ENCODE measurements at regions not wholly inside any gene's neighbourhood (a gene's known extent, or its start where the extent isn't known, plus 50 kb on each side); places are given as distances from the start of the nearest gene placed in this dataset.

- peak; percentile 9 for DNase-seq
These were observed 362.6 kb downstream of the EPM2A start for GRCh38 chr6:145372671-145373151.

GRCh38 chr6:145373826-145374225 lies 361.5 kb downstream of the EPM2A start:
- no peak for DNase-seq

GRCh38 chr6:145374570-145374969 lies 360.8 kb downstream of the EPM2A start:
- no peak for DNase-seq

GRCh38 chr6:145375502-145375901 lies 359.8 kb downstream of the EPM2A start:
- DNase-seq = peak; percentile 6

GRCh38 chr6:145380186-145380585 lies 355.1 kb downstream of the EPM2A start:
- peak; percentile 6 for DNase-seq

- no peak for DNase-seq
These were observed 353.4 kb downstream of the EPM2A start for GRCh38 chr6:145381941-145382340.

GRCh38 chr6:145383428-145383827 lies 351.9 kb downstream of the EPM2A start:
- no peak for DNase-seq

- DNase-seq = no peak
These were observed 350.8 kb downstream of the EPM2A start for GRCh38 chr6:145384503-145384902.

- DNase-seq = no peak
These were observed 338.8 kb downstream of the EPM2A start for GRCh38 chr6:145396499-145396898.

GRCh38 chr6:145400508-145400907 lies 334.8 kb downstream of the EPM2A start:
- DNase-seq = no peak

GRCh38 chr6:145405006-145405551 lies 330.2 kb downstream of the EPM2A start:
- DNase-seq = no peak

GRCh38 chr6:145406783-145407182 lies 328.5 kb downstream of the EPM2A start:
- DNase-seq = no peak

- DNase-seq = no peak
These were observed 319.7 kb downstream of the EPM2A start for GRCh38 chr6:145415616-145416015.

GRCh38 chr6:145420599-145420998 lies 314.7 kb downstream of the EPM2A start:
- DNase-seq = no peak

- peak; percentile 36 for DNase-seq
These were observed 311.4 kb downstream of the EPM2A start for GRCh38 chr6:145423936-145424335.

GRCh38 chr6:145427232-145427631 lies 308.1 kb downstream of the EPM2A start:
- no peak for DNase-seq

GRCh38 chr6:145428706-145429105 lies 306.6 kb downstream of the EPM2A start:
- no peak for DNase-seq

- no peak for DNase-seq
These were observed 293.2 kb downstream of the EPM2A start for GRCh38 chr6:145442110-145442509.

- DNase-seq = no peak
These were observed 289.6 kb downstream of the EPM2A start for GRCh38 chr6:145445674-145446073.

GRCh38 chr6:145451029-145451428 lies 284.3 kb downstream of the EPM2A start:
- DNase-seq = no peak

- DNase-seq = peak; percentile 54
These were observed 281.9 kb downstream of the EPM2A start for GRCh38 chr6:145453376-145453775.

GRCh38 chr6:145454006-145454405 lies 281.3 kb downstream of the EPM2A start:
- no peak for DNase-seq

GRCh38 chr6:145457556-145457955 lies 277.8 kb downstream of the EPM2A start:
- DNase-seq = no peak

GRCh38 chr6:145468534-145468933 lies 266.8 kb downstream of the EPM2A start:
- no peak for DNase-seq

- no peak for DNase-seq
These were observed 266.3 kb downstream of the EPM2A start for GRCh38 chr6:145469021-145469420.

Measured in DMS53 (cell line).